HG02973 (cell line): ENCODE measurements at regions not wholly inside any gene's neighbourhood (a gene's known extent, or its start where the extent isn't known, plus 50 kb on each side); places are given as distances from the start of the nearest gene placed in this dataset.
A peak's percentile ranks its signal among the peaks of the same experiment; 100 is the strongest.

ENCODE experiments used
- ATAC-seq: cut with Tn5 transposase; IDR thresholded peaks from one replicate; pipeline ENCODE4 v1.9.1; 2021; ENCODE audit warnings: moderate library complexity; ENCODE audit not compliant: unreplicated experiment

DNA sequence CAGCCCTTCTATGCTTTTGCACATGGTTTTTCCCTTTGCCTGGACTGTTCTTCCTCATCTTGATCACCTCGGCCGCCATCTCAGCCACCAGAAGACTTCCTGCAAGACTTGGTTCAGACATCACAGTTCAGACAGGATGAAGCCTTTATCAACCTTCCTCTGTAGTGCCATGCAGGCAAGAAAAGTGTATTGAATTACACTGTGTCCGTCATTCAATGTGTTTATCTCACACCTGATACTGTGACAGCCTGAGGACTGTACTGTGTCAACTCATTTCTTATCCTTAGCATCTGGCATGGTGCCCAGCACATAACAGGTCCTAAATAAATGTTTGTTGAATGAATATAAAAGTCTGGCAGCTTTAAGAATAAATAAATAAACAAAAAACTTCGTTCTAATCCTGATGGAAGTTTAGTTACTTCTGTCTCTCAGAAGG lies 133.3 kb upstream of the MAN1A1 start:
- ATAC-seq: no peak

GRCh38 chr6:119481976-119482375 lies 132.4 kb upstream of the MAN1A1 start:
- ATAC-seq: no peak

GRCh38 chr6:119480961-119481497 lies 131.5 kb upstream of the MAN1A1 start:
- no peak for ATAC-seq

- ATAC-seq: no peak
Measured at GRCh38 chr6:119479860-119480655, 130.5 kb upstream of the MAN1A1 start.

GRCh38 chr6:119476554-119476953 lies 127.0 kb upstream of the MAN1A1 start:
- peak; percentile 84 for ATAC-seq

DNA sequence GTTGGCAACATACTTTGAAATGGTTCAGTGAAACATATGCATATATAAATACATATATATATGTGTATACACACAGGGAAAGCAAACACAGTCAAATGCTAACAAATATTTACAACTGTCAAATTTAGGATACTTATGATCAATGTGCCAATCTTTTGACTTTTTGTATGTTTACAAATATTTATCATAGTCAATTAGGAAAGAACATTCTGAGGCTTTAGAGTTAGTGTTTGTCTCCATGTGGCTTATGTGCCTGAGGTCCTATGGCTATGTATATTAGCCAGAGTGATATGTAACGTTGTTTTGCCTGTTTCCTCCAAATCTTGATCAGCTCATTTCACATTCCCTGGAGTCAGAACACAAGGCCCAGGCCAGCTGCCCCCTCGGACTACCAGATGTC lies 126.5 kb upstream of the MAN1A1 start:
- no peak for ATAC-seq

DNA sequence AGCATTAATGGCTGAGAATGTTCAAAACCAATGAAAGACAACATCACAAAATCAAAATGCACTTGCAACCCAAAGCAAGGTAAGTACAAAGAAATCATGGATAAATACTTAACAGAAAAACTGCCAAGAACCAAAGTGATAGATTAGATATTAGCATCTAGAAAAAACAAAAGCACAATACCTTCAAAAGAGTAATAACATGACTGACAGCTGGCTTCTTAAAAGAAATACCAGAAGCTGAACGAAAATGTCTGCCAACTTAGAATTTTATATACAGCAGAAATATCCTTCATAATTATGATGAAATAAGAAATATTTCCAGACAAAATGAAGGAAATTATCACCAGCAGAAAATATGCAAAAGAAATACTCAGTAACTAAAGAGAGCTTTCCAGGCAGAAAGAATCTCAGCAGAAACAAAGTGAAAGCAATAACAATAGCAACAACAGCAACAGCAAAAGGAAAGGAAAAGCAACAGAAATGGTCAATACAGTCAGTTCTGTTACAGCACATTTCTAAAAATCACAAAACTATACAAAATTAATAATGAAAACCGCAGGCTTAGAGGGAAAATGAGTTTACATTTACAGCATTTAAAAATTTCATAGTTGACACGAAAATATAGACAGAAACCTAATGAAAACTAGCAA lies 121.5 kb upstream of the MAN1A1 start:
- no peak for ATAC-seq

GRCh38 chr6:119467488-119468081 lies 118.0 kb upstream of the MAN1A1 start:
- ATAC-seq: no peak

GRCh38 chr6:119466226-119466625 lies 116.7 kb upstream of the MAN1A1 start:
- ATAC-seq: no peak

DNA sequence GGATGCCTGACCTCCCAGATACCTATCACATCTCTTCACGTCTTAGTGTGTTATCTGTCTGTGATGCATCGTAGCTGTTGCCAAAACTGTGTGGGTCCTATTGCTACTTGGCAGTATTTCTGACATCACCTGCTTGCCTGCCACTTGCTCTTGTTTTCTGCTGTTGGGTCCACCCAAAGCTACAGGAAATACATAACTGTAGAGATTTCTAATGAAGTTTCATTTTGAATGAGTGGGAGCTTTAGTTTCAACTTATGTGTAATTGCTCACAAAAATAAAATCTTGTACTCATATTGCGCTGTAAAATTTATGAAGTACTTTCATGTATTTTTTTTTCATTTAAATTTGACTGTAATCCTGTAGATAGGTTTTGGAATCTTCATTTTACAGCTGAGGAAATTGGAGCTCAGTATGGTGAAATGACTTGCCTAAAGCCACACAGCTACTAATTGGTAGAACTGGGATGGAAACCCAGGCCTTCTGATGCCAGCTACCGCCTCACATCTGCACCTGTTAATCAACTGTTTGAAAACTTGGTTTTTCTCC lies 113.6 kb upstream of the MAN1A1 start:
- peak; percentile 67 for ATAC-seq

- no peak for ATAC-seq
Measured at GRCh38 chr6:119461187-119461586, 111.6 kb upstream of the MAN1A1 start.

DNA sequence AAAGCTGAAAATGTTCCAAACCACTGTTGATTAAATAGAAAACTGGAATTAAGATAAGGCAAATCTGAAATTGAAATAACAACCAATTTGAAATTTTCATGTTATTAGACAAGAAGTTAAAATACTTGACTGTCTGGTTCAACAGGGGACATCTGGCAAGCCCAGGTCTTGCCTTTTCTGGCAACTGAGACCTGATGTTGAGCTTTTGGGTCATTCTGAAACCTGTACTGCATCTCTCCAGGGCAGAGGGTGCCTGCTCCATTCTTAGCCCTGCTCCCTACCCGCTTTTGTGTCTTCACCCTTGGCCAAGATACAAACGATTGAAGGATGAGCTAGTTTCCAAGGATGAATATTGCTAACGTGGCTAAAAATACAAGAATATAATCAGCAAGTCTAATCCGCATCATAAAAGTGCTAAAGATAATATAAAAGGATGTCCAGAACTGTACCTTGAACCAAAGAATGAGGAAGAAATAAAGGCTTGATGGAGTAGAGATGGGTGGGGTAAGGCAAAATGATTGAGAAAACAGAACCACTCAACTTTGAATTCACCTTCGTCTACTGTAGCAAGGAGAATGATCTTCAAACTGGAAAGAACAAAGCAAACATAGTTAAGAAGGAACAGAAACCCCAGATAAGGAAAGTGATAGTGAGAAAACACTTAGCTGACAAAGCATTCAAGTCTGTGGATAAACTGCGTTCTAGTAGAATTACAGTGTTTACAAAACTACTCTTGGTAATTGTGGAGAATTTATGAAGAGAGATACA lies 109.8 kb upstream of the MAN1A1 start:
- peak; percentile 76 for ATAC-seq

DNA sequence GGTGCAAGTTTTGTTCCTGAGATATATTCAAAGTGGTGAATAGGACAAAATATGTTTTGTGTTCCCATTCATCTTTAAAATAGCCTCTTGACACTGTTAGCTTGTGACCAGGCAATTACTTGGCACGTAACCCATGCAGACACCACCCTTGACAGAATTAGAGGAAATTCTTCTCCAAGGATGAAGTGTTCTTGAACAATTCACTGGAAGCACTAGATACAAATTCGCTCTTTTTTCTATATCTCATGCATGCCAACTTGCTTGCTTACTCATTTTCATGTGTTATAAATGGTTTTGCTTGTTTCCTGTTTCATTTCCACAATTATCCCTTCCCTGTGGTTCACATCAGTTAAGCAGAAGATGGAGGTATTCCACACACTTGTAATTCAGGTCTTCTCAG lies 105.2 kb upstream of the MAN1A1 start:
- ATAC-seq: no peak

GRCh38 chr6:119453242-119454200 lies 104.0 kb upstream of the MAN1A1 start:
- no peak for ATAC-seq

DNA sequence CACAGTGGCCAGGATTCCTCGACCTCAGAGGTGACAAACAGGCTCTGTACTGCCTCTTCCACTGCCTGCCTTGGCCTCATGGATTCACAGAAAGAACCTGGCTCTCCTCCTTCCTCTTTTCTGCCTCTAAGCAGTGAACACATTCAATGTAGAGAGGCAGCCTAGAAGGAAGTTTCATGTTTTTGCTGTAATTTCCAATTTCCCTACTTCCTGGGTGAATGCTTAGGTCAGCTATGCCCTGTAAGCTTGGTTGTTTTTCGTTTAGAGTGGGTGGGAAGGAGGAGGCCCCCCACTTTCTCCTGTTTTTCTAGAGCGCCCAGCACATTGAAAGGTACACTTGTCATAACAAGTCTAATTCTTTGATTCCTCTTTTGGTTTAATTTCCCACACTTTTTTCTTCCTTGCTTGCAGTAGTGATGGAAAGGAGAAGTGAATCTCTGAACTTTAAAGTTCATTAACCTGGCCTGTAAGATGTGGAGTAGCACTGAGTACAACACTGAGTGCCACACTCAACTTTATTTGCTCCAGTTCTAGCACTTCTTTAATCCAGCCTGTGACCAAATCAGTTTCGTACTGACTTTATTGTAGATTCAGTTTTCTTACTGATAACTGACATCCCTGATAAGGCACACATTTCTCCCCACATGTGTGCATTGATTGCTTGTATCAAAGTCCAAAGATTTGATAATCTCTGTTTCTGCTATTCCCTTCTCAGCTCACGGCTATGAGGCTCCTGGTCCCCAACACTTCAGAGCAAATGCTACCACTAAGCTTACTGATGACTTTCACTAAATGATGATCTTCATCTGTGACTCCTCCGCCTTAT lies 100.0 kb upstream of the MAN1A1 start:
- no peak for ATAC-seq

DNA sequence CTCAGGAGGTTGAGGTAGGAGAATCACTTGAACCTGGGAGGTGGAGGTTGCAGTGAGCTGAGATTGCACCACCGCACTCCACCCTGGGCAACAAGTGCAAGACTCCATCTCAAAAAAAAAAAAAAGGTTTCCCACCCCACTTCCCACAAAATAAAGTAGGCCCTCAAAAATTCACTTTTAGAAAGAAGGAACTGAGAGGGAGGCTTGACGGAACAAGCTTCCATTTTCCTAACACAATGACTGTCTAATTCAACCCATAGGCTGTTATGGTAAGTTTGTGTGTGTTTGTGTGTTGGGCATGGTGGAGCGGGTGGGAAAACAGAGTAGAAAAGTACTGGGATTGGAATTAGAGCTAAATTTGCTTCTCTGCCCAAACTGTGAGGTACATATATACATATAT lies 98.4 kb upstream of the MAN1A1 start:
- ATAC-seq: no peak

- ATAC-seq: no peak
Measured at GRCh38 chr6:119446609-119447008, 97.0 kb upstream of the MAN1A1 start.

GRCh38 chr6:119446115-119446554 lies 96.6 kb upstream of the MAN1A1 start:
- peak; percentile 44 for ATAC-seq

DNA sequence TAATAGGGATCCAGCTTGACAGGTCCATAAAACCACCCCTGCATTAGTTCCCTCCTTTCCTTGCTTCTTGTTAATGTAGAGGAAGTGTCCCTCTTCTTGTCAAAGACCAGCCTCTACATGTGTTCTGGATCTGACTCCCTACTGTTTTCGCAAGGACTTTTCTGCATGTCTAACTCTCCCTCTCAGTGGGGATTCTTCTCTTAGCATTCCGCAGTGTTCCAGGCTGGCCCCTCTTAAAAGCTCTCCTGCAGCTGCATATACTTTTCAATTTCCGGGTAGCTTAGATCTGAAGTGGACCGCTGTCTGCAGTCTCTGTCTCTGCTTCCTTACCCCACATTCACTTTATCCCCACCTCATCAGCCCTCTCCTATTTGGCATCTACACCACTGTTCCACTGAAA lies 96.1 kb upstream of the MAN1A1 start:
- ATAC-seq: no peak
